ENCODE measurements at regions not wholly inside any gene's neighbourhood (a gene's known extent, or its start where the extent isn't known, plus 50 kb on each side); places are given as distances from the start of the nearest gene placed in this dataset.

GRCh38 chr1:216953495-216953894 is 230.3 kb upstream of the ESRRG start:
- Histone ChIP-seq H3K36me3 (replicated peaks in 1 of 2) (no peaks in the 10 kb centered on the region), H3K27me3 (no peaks in the 10 kb centered on the region), H3K4me3 (no peak overlapping the region), H3K4me1 (replicated peaks in 1 of 2) (no peaks in the 10 kb centered on the region), H3K9me3 (replicated peaks in 1 of 3) (no peaks in the 10 kb centered on the region), H3K27ac (no peak overlapping the region)
- no peak for DNase-seq
- TF ChIP-seq CTCF (IDR thresholded peaks at IDR 0.05) (no peak), POLR2A (IDR thresholded peaks at IDR 0.05) (no peak)
- 58 to 71% (median 66%) methylated on average over 2 of the region's 2 CpGs for WGBS, 4 donors
- intact Hi-C loops (cut with DNase I): no loop called here

GRCh38 chr1:216952864-216953263 is 229.6 kb upstream of the ESRRG start:
- DNase-seq: no peak
- no peak overlapping the region for H3K4me3 ChIP-seq
- TF ChIP-seq POLR2A (IDR thresholded peaks at IDR 0.05) (no peak), CTCF (IDR thresholded peaks at IDR 0.05) (no peak)
- intact Hi-C loops (cut with DNase I): no loop called here
- 79 to 91% (median 85%) methylated on average over 6 of the region's 6 CpGs for WGBS, 4 donors
- no peak overlapping the region for H3K27ac ChIP-seq
- no peaks in the 10 kb centered on the region for H3K36me3 ChIP-seq (replicated peaks in 1 of 2)
- no peaks in the 10 kb centered on the region for H3K9me3 ChIP-seq (replicated peaks in 1 of 3)
- no peaks in the 10 kb centered on the region for H3K27me3 ChIP-seq
- H3K4me1 ChIP-seq (replicated peaks in 1 of 2): no peaks in the 10 kb centered on the region

- TF ChIP-seq POLR2A (IDR thresholded peaks at IDR 0.05) (no peak), CTCF (IDR thresholded peaks at IDR 0.05) (no peak)
- H3K27ac ChIP-seq: no peak overlapping the region
- H3K27me3 ChIP-seq: no peaks in the 10 kb centered on the region
- no peaks in the 10 kb centered on the region for H3K4me1 ChIP-seq (replicated peaks in 1 of 2)
- no peak for DNase-seq
- intact Hi-C loops (cut with DNase I): no loop called here
- H3K9me3 ChIP-seq (replicated peaks in 1 of 3): no peaks in the 10 kb centered on the region
- 62 to 90% (median 83%) methylated on average over 2 of the region's 2 CpGs for WGBS, 4 donors
- no peaks in the 10 kb centered on the region for H3K36me3 ChIP-seq (replicated peaks in 1 of 2)
- no peak overlapping the region for H3K4me3 ChIP-seq
Measured at GRCh38 chr1:216945538-216946080, 222.4 kb upstream of the ESRRG start.

- DNase-seq: no peak
- Histone ChIP-seq H3K27me3 (no peaks in the 10 kb centered on the region), H3K36me3 (replicated peaks in 1 of 2) (no peaks in the 10 kb centered on the region), H3K27ac (no peak overlapping the region), H3K4me1 (replicated peaks in 1 of 2) (no peaks in the 10 kb centered on the region), H3K9me3 (replicated peaks in 1 of 3) (no peaks in the 10 kb centered on the region), H3K4me3 (no peak overlapping the region)
- WGBS, 4 donors: 59 to 73% (median 67%) methylated on average over 4 of the region's 4 CpGs
- TF ChIP-seq POLR2A (IDR thresholded peaks at IDR 0.05) (no peak), CTCF (IDR thresholded peaks at IDR 0.05) (no peak)
- intact Hi-C loops (cut with DNase I): no loop called here
Measured at GRCh38 chr1:216944864-216945510, 221.8 kb upstream of the ESRRG start.

Data from adrenal gland (tissue), 9 donors.